ENCODE measurements at regions not wholly inside any gene's neighbourhood (a gene's known extent, or its start where the extent isn't known, plus 50 kb on each side); places are given as distances from the start of the nearest gene placed in this dataset.

DNA sequence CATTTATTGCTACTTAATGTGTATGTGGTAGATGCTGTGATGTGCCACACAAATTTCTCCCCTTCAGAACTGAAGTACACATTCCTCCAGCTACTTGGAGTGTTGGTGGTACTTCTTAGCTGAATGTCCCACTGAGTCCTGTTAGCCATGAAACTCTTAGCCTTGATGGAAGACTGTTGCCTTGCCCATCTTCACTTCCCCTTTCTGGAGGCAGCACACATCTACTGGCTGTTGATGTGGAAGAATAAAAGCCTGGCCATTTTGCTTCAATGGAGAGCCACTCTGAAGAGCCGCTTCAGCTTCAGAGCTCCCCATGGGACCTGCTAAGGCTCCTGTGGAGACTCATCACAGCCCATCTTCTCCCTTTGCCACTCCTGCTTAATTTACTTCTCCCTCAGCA lies 157.7 kb upstream of the PITX2 start:
- TF ChIP-seq, protein P1, sequence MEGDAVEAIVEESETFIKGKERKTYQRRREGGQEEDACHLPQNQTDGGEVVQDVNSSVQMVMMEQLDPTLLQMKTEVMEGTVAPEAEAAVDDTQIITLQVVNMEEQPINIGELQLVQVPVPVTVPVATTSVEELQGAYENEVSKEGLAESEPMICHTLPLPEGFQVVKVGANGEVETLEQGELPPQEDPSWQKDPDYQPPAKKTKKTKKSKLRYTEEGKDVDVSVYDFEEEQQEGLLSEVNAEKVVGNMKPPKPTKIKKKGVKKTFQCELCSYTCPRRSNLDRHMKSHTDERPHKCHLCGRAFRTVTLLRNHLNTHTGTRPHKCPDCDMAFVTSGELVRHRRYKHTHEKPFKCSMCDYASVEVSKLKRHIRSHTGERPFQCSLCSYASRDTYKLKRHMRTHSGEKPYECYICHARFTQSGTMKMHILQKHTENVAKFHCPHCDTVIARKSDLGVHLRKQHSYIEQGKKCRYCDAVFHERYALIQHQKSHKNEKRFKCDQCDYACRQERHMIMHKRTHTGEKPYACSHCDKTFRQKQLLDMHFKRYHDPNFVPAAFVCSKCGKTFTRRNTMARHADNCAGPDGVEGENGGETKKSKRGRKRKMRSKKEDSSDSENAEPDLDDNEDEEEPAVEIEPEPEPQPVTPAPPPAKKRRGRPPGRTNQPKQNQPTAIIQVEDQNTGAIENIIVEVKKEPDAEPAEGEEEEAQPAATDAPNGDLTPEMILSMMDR (IDR thresholded peaks at IDR 0.05; ENCODE audit: low read depth, low read length, missing input control), result no peak
- TF ChIP-seq JUND (IDR thresholded peaks at IDR 0.05) (no peak), FOXA1 (IDR thresholded peaks at IDR 0.05) (no peak), HNF4G (IDR thresholded peaks at IDR 0.05) (no peak), TAF1 (conservative IDR thresholded peaks at IDR 0.05) (no peak), HNF4A (conservative IDR thresholded peaks at IDR 0.05) (no peak)
- TF ChIP-seq, protein P2, sequence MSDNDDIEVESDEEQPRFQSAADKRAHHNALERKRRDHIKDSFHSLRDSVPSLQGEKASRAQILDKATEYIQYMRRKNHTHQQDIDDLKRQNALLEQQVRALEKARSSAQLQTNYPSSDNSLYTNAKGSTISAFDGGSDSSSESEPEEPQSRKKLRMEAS (IDR thresholded peaks at IDR 0.05), result no peak
- TF ChIP-seq, protein P3, sequence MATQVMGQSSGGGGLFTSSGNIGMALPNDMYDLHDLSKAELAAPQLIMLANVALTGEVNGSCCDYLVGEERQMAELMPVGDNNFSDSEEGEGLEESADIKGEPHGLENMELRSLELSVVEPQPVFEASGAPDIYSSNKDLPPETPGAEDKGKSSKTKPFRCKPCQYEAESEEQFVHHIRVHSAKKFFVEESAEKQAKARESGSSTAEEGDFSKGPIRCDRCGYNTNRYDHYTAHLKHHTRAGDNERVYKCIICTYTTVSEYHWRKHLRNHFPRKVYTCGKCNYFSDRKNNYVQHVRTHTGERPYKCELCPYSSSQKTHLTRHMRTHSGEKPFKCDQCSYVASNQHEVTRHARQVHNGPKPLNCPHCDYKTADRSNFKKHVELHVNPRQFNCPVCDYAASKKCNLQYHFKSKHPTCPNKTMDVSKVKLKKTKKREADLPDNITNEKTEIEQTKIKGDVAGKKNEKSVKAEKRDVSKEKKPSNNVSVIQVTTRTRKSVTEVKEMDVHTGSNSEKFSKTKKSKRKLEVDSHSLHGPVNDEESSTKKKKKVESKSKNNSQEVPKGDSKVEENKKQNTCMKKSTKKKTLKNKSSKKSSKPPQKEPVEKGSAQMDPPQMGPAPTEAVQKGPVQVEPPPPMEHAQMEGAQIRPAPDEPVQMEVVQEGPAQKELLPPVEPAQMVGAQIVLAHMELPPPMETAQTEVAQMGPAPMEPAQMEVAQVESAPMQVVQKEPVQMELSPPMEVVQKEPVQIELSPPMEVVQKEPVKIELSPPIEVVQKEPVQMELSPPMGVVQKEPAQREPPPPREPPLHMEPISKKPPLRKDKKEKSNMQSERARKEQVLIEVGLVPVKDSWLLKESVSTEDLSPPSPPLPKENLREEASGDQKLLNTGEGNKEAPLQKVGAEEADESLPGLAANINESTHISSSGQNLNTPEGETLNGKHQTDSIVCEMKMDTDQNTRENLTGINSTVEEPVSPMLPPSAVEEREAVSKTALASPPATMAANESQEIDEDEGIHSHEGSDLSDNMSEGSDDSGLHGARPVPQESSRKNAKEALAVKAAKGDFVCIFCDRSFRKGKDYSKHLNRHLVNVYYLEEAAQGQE (IDR thresholded peaks at IDR 0.05), result no peak
- TF ChIP-seq, protein P4, sequence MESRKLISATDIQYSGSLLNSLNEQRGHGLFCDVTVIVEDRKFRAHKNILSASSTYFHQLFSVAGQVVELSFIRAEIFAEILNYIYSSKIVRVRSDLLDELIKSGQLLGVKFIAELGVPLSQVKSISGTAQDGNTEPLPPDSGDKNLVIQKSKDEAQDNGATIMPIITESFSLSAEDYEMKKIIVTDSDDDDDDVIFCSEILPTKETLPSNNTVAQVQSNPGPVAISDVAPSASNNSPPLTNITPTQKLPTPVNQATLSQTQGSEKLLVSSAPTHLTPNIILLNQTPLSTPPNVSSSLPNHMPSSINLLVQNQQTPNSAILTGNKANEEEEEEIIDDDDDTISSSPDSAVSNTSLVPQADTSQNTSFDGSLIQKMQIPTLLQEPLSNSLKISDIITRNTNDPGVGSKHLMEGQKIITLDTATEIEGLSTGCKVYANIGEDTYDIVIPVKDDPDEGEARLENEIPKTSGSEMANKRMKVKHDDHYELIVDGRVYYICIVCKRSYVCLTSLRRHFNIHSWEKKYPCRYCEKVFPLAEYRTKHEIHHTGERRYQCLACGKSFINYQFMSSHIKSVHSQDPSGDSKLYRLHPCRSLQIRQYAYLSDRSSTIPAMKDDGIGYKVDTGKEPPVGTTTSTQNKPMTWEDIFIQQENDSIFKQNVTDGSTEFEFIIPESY (IDR thresholded peaks at IDR 0.05), result no peak

Data from liver (tissue), 3 donors.